ENCODE measurements at regions not wholly inside any gene's neighbourhood (a gene's known extent, or its start where the extent isn't known, plus 50 kb on each side); places are given as distances from the start of the nearest gene placed in this dataset.

DNA sequence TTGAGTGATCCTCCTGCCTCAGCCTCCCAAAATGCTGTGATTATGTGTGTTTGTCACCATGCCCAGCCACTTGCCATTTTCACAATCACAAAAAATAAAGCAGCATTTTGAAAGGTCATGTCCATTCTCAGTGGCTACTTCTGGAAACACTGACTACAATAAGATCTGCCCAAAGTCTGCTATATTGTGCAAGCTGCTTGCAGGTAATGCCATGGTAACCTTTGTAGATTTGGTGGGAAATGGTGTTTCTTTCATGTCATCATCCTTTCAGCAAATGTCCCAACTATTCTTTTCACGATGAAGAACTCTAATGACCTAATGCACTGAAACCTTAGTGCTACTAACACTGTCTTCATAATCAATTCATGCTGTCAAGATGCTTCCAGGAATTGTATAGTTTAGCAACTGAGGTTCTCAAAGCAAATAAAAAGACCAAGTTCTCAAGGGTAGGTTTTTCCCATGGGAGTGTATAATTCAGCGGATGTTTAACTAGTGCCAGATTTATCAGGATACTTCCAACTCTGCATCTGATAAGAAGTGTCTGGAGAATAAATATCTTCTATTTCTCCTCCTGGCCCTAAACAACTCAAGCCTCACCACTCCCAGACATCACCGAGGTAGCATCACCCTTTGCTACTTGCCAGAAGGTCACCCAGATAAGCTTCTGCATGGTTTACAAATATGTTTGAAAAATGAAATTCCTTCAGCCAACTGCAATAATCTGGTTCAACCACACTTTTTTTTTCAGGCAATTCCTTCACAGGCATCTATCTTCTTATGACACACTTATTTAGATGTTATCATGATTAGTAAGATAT, 132.0 kb upstream of the ZC3H11B start:
- no peak for DNase-seq (ENCODE audit: low read depth)
- no peak overlapping the region for H3K4me3 ChIP-seq (ENCODE audit: control insufficient read depth, low read depth, low read length)
- no peak for TF ChIP-seq CTCF (IDR thresholded peaks at IDR 0.05; ENCODE audit: control insufficient read depth, insufficient read depth, low read depth, low read length, missing control alignments)

DNA sequence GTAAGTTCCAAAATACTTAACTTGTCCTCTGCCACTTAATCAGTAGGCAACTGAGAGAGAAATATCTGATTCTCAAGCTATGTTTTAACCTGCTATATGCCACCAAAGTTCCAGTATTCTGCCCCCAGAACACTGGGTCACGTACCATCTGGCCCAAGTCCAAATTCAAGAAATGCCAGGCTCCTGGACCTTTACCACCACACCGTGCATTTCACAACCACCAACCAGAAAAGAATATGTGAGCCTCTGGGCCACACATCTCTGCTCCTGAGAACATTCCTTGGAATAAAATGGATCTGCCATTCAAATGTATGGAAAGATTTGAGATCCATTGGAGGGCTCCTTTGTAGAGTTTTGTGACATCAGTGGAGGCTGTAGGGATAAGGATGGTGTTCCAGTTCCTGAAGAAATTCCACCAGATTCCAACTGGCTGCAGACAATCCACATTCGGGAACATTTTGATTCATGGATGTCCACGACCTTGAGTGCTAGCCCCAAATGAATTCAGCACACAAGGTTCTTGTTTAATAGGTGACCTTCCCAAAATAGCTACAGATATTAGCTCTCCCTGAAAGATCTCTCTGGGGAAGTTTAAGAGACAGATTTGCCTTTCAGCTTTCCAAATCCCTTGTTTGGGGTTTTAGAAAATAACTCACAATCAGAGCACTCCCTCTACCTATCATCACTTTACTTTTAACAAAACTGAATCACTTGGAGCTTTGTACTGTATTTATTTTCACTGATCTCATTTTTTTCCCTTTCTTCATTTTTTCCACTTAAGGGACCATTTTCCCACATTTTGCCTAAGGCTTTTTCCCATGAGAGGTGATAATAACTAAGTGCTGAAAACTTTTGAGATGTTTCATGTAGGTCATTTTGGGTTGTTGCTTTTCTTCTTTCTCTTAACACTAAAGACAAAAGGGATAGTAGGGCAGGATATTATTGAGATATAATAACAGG, 128.4 kb upstream of the ZC3H11B start:
- no peak for TF ChIP-seq CTCF (IDR thresholded peaks at IDR 0.05; ENCODE audit: control insufficient read depth, insufficient read depth, low read depth, low read length, missing control alignments)
- no peak overlapping the region for H3K4me3 ChIP-seq (ENCODE audit: control insufficient read depth, low read depth, low read length)
- no peak for DNase-seq (ENCODE audit: low read depth)

- H3K4me3 ChIP-seq (ENCODE audit: control insufficient read depth, low read depth, low read length): no peak overlapping the region
- TF ChIP-seq CTCF (IDR thresholded peaks at IDR 0.05; ENCODE audit: control insufficient read depth, insufficient read depth, low read depth, low read length, missing control alignments): no peak
- DNase-seq (ENCODE audit: low read depth): no peak
Observed at GRCh38 chr1:219733511-219734174, 120.7 kb upstream of the ZC3H11B start.

GRCh38 chr1:219732814-219733491, 120.0 kb upstream of the ZC3H11B start:
- DNase-seq (ENCODE audit: low read depth): no peak
- no peak for TF ChIP-seq CTCF (IDR thresholded peaks at IDR 0.05; ENCODE audit: control insufficient read depth, insufficient read depth, low read depth, low read length, missing control alignments)
- H3K4me3 ChIP-seq (ENCODE audit: control insufficient read depth, low read depth, low read length): no peak overlapping the region

DNA sequence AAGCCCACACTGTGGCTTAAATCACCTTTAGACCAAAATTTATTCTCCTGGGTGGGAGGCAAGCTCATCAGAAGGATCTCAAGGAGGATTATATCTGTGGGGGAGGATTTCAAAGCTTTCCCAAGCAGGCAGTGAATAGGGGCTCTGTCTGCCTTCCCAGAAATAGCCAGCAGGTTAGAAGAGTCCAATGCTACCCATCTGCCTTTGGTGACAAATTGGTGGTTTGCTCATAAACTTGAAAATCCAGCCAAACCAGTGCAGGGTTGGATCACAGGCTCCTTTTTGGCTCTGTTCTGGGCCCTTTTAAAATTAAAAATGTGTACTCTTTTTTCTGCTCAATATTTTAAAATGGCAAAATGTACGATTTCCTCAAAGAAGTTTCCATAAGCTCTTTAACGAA, 118.9 kb upstream of the ZC3H11B start:
- DNase-seq (ENCODE audit: low read depth): no peak
- no peak for TF ChIP-seq CTCF (IDR thresholded peaks at IDR 0.05; ENCODE audit: control insufficient read depth, insufficient read depth, low read depth, low read length, missing control alignments)
- H3K4me3 ChIP-seq (ENCODE audit: control insufficient read depth, low read depth, low read length): no peak overlapping the region

Data from AG09309 (cell line).